K562 (cell line): ENCODE measurements at regions not wholly inside any gene's neighbourhood (a gene's known extent, or its start where the extent isn't known, plus 50 kb on each side); places are given as distances from the start of the nearest gene placed in this dataset.
"Not testable (repeated sequence)": the region's sequence is repeated elsewhere in the genome, so short reads cannot be mapped to it uniquely, and the experiment has no call there.

Experiments
- BMI1 ChIP-seq: fragments of 150-350 bp; IDR thresholded peaks from 2 replicates; pipeline ENCODE4 v1.6.1; 2014; ENCODE audit warnings: low read length
- CTCF ChIP-seq, 3 experiments: IDR thresholded peaks in 2 of 3; conservative IDR thresholded peaks in 1 of 3; 2 replicates each; pipeline ENCODE4 v1.5.1; 2011 to 2012; ENCODE audit warnings: low read length in 3 of 3, mild to moderate bottlenecking in 3 of 3, control low read depth in 2 of 3, improper control_type of control experiment in 1 of 3, inconsistent platforms in 1 of 3, low read depth in 1 of 3, mixed read lengths in 1 of 3, moderate library complexity in 1 of 3; ENCODE audit not compliant: insufficient read depth in 2 of 3
- DPF2 ChIP-seq: fragments of 450-650 bp; IDR thresholded peaks from 2 replicates; pipeline ENCODE4 v1.6.1; 2016
- ETS2 ChIP-seq: IDR thresholded peaks from 2 replicates; pipeline ENCODE4 v1.6.1; 2016; ENCODE audit warnings: borderline replicate concordance, missing genetic modification characterization, mild to moderate bottlenecking, moderate library complexity, missing compliant biosample characterization; ENCODE audit not compliant: poor library complexity, severe bottlenecking
- EZH2 ChIP-seq: IDR thresholded peaks from 2 replicates; pipeline ENCODE4 v1.6.1; 2012; ENCODE audit warnings: low read depth, mild to moderate bottlenecking, inconsistent platforms, low read length, borderline replicate concordance
- HEY1 ChIP-seq: fragments of 250-450 bp; sonication (Bioruptor Pico); IDR thresholded peaks from 2 replicates; pipeline ENCODE4 v1.5.0; 2020; ENCODE audit warnings: mild to moderate bottlenecking, moderate library complexity, borderline replicate concordance
- JUNB ChIP-seq: fragments of 450-650 bp; formaldehyde crosslinking; conservative IDR thresholded peaks from 2 replicates; pipeline ENCODE4 v1.4.0; 2020; ENCODE audit warnings: mild to moderate bottlenecking
- KAT2B ChIP-seq: IDR thresholded peaks from one replicate; pipeline ENCODE4 v1.6.1; 2012; ENCODE audit warnings: low read depth, mild to moderate bottlenecking, control low read depth, inconsistent platforms, low read length, moderate library complexity
- NFE2 ChIP-seq: IDR thresholded peaks from 2 replicates; pipeline ENCODE4 v1.6.1; 2014; ENCODE audit warnings: antibody characterized with exemption, low read depth
- POLR2A ChIP-seq: fragments of 450-650 bp; conservative IDR thresholded peaks from 2 replicates; pipeline ENCODE4 v1.6.1; 2016
- TAF1 ChIP-seq: IDR thresholded peaks from 2 replicates; pipeline ENCODE4 v1.6.1; 2011; ENCODE audit warnings: mild to moderate bottlenecking, low read length, moderate library complexity; ENCODE audit not compliant: insufficient read depth, control insufficient read depth, severe bottlenecking; ENCODE audit errors: extremely low read depth
- ZSCAN32 ChIP-seq: fragments of 450-650 bp; formaldehyde crosslinking; IDR thresholded peaks from 2 replicates; pipeline ENCODE4 v1.4.0; 2020; ENCODE audit warnings: mild to moderate bottlenecking, moderate library complexity
- ZZZ3 ChIP-seq: fragments of 450-650 bp; IDR thresholded peaks from 2 replicates; pipeline ENCODE4 v1.6.1; 2016; ENCODE audit warnings: antibody characterized with exemption, mild to moderate bottlenecking, moderate library complexity
- TF ChIP-seq, protein P1 (sequence below): fragments of 200-800 bp; sonication (Bioruptor generic); IDR thresholded peaks from 2 replicates; pipeline ENCODE4 v1.6.1; 2017; ENCODE audit warnings: missing genetic modification characterization, missing compliant biosample characterization

GRCh38 chr7:76963061-76963460 lies 69.1 kb downstream of the SPDYE17 start:
- TF ChIP-seq POLR2A; TAF1; ZZZ3; HEY1; KAT2B; ETS2 (tag); DPF2; CTCF (IDR thresholded peaks at IDR 0.05 in 2 of 3, conservative IDR thresholded peaks at IDR 0.05 in 1 of 3; ENCODE audit: insufficient read depth in 2 of 3, low read depth in 1 of 3, low read length in 3 of 3); ZSCAN32 (CRISPR knock-in tag); BMI1; NFE2; EZH2; JUNB (CRISPR knock-in tag): not testable (repeated sequence)
- TF ChIP-seq, protein P1, sequence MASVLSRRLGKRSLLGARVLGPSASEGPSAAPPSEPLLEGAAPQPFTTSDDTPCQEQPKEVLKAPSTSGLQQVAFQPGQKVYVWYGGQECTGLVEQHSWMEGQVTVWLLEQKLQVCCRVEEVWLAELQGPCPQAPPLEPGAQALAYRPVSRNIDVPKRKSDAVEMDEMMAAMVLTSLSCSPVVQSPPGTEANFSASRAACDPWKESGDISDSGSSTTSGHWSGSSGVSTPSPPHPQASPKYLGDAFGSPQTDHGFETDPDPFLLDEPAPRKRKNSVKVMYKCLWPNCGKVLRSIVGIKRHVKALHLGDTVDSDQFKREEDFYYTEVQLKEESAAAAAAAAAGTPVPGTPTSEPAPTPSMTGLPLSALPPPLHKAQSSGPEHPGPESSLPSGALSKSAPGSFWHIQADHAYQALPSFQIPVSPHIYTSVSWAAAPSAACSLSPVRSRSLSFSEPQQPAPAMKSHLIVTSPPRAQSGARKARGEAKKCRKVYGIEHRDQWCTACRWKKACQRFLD (CRISPR knock-in tag), result not testable (repeated sequence)
